GM12872 (cell line): ENCODE measurements at regions not wholly inside any gene's neighbourhood (a gene's known extent, or its start where the extent isn't known, plus 50 kb on each side); places are given as distances from the start of the nearest gene placed in this dataset.

ENCODE experiments used
- TF ChIP-seq, protein P1 (sequence below): IDR thresholded peaks from 3 replicates; pipeline ENCODE4 v1.5.1; 2011; ENCODE audit warnings: low read depth, mild to moderate bottlenecking, low read length, moderate library complexity; ENCODE audit not compliant: insufficient read depth

- TF ChIP-seq, protein P1, sequence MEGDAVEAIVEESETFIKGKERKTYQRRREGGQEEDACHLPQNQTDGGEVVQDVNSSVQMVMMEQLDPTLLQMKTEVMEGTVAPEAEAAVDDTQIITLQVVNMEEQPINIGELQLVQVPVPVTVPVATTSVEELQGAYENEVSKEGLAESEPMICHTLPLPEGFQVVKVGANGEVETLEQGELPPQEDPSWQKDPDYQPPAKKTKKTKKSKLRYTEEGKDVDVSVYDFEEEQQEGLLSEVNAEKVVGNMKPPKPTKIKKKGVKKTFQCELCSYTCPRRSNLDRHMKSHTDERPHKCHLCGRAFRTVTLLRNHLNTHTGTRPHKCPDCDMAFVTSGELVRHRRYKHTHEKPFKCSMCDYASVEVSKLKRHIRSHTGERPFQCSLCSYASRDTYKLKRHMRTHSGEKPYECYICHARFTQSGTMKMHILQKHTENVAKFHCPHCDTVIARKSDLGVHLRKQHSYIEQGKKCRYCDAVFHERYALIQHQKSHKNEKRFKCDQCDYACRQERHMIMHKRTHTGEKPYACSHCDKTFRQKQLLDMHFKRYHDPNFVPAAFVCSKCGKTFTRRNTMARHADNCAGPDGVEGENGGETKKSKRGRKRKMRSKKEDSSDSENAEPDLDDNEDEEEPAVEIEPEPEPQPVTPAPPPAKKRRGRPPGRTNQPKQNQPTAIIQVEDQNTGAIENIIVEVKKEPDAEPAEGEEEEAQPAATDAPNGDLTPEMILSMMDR: no peak
Observed at GRCh38 chr4:106835919-106836318, 200.2 kb downstream of the DKK2 start.

DNA sequence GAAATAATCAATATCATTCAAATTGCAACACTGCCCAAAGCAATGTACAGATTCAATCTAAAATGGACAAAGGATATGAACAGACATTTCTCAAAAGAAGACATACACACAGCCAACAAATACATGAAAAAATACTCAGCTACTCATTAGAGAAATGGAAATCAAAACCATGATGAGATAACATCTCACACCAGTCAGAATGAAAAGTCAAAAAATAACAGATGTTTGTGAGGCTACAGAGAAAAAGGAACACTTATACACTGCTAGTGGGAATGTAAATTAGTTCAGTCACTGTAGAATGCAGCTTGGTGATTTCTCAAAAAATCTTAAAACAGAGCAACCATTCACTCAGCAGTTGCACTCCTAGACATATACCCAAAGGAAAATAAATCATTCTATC, 205.2 kb downstream of the DKK2 start:
- TF ChIP-seq, protein P1: no peak

GRCh38 chr4:106818764-106819163, 217.3 kb downstream of the DKK2 start:
- TF ChIP-seq, protein P1: no peak

DNA sequence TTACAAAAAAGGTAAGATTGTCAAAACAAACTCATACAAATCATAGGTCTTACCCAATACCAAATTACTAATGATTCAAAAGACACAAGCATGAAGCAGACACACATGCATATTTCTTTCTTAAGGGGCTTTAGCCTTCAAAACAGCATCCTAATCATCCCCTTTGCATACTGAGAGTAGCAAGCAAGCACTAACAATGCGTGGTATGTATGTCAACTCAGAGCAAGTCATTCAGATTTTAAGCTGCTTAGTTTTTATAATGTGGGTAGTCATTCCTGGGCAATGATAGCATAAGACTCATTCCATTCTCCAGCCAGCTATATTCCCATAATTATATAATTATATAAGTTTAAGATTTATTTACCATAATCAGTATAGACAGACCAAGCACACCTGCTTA, 219.6 kb downstream of the DKK2 start:
- TF ChIP-seq, protein P1: no peak

DNA sequence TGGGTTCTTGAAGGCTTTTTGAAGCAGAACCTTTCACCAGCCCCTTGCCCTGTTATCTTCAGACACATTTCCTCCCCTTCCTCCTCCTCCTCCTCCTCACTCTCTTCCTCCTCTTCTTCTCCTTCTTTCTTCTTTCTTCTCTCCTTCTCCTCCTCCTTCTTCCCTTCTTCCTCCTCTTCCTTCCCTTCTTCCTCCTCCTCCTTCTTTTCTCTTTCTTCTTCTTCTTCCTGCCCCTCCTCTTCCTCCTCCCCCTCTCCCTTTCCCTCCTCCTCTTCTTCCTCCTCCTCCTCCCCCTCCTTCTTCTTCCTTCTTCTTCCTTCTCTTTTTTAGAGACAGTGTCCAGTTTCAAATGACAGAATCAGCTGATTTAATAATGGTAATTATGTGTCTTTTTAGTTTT, 226.0 kb downstream of the DKK2 start:
- TF ChIP-seq, protein P1: no peak

GRCh38 chr4:106809076-106809475, 227.0 kb downstream of the DKK2 start:
- TF ChIP-seq, protein P1: peak; percentile 36; the same call in 2 of the 3 replicates

- TF ChIP-seq, protein P1: no peak
Observed at GRCh38 chr4:106806158-106806797, 229.8 kb downstream of the DKK2 start.
